ENCODE measurements at regions not wholly inside any gene's neighbourhood (a gene's known extent, or its start where the extent isn't known, plus 50 kb on each side); places are given as distances from the start of the nearest gene placed in this dataset.

DNA sequence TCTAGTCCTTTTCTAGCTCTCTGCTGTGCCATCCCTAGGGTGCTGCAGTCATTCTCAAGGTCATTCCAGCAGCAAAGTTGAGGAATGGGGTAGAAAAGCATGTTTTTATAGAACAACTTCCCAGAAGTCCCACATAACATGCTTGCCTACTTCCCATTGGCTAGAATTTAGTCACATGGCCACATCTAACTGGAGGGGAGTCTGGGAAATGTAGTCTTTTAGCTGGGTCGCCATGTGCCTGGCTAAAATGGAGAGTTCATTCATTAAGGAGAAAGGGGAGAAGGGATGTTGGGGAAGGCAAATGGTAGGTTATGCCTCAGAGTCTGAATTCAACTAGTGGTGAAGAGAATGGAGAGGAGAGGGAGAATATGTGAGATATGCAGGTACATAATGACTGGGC, 85.7 kb downstream of the SLC4A3 start:
- Histone ChIP-seq H3K4me3 (no peak overlapping the region), H3K4me1 (replicated peaks in 1 of 2; ENCODE audit: control insufficient read depth in 2 of 2, insufficient read depth in 2 of 2, low read length in 2 of 2) (no peaks in the 10 kb centered on the region), H3K79me2 (ENCODE audit: control insufficient read depth, insufficient read depth, low read length) (no peaks in the 10 kb centered on the region), H4K20me1 (replicated peaks; ENCODE audit: control insufficient read depth, insufficient read depth, low read length) (no peaks in the 10 kb centered on the region), H3K9me3 (replicated peaks; ENCODE audit: control insufficient read depth, insufficient read depth, low read depth, low read length) (no peaks in the 10 kb centered on the region), H3K4me2 (ENCODE audit: insufficient read depth, low read length) (peak overlapping the region; percentile 48), H3K27me3 (ENCODE audit: control insufficient read depth in 2 of 2, insufficient read depth in 2 of 2, low read length in 2 of 2) (no peaks in the 10 kb centered on the region; a peak in 2 of 5 replicates), H2AFZ (ENCODE audit: low read depth, low read length) (peak overlapping the region; percentile 93), H3K9me1 (ENCODE audit: control insufficient read depth, insufficient read depth, low read length) (no peaks in the 10 kb centered on the region), H3K36me3 (ENCODE audit: control insufficient read depth, insufficient read depth, low read length) (no peaks in the 10 kb centered on the region), H3K27ac (ENCODE audit: extremely low read depth, low read depth, low read length) (no peak overlapping the region), H3K9ac (ENCODE audit: insufficient read depth in 1 of 2, low read depth in 2 of 2, low read length in 2 of 2) (no peak overlapping the region)
- BruUV-seq (replicated peaks) = no TSS peak
- ChIA-PET CTCF (ENCODE audit: low intra/inter-chr PET ratio) (no interaction called here), POLR2A (no interaction called here)
- WGBS (ENCODE audit: insufficient coverage, low coverage, missing lambda C conversion rate) = 0% methylated on average over 1 of the region's 1 CpG
- FAIRE-seq (peak; percentile 71), DNase-seq (ENCODE audit: extremely low read depth in 1 of 4, low spot score in 3 of 4) (peak; percentile 62 to 68 (median 66)), ATAC-seq (peak; percentile 98)
- intact Hi-C loops (cut with micrococcal nuclease) (no loop called here), in situ Hi-C loops (cut with MboI) (no loop called here)
- no peak for TF ChIP-seq CBFA2T3 (IDR thresholded peaks at IDR 0.05)
- TF ChIP-seq CBFA2T2 (conservative IDR thresholded peaks at IDR 0.05) = peak; percentile 39
- no peak for TF ChIP-seq GATA2 (CRISPR knock-in tag; IDR thresholded peaks at IDR 0.05)
- no peak for TF ChIP-seq POU5F1 (IDR thresholded peaks at IDR 0.05; ENCODE audit: borderline replicate concordance, low read depth, low read length, partially characterized antibody)
- TF ChIP-seq MCM5 (IDR thresholded peaks at IDR 0.05; ENCODE audit: low read depth) = no peak
- TF ChIP-seq, protein P1, sequence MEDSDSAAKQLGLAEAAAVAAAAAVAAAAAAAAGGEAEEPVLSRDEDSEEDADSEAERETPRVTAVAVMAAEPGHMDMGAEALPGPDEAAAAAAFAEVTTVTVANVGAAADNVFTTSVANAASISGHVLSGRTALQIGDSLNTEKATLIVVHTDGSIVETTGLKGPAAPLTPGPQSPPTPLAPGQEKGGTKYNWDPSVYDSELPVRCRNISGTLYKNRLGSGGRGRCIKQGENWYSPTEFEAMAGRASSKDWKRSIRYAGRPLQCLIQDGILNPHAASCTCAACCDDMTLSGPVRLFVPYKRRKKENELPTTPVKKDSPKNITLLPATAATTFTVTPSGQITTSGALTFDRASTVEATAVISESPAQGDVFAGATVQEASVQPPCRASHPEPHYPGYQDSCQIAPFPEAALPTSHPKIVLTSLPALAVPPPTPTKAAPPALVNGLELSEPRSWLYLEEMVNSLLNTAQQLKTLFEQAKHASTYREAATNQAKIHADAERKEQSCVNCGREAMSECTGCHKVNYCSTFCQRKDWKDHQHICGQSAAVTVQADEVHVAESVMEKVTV (CRISPR knock-in tag; IDR thresholded peaks at IDR 0.05) = no peak
- TF ChIP-seq, protein P2, sequence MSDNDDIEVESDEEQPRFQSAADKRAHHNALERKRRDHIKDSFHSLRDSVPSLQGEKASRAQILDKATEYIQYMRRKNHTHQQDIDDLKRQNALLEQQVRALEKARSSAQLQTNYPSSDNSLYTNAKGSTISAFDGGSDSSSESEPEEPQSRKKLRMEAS (CRISPR knock-in tag; IDR thresholded peaks at IDR 0.05) = no peak
- TF ChIP-seq, protein P3, sequence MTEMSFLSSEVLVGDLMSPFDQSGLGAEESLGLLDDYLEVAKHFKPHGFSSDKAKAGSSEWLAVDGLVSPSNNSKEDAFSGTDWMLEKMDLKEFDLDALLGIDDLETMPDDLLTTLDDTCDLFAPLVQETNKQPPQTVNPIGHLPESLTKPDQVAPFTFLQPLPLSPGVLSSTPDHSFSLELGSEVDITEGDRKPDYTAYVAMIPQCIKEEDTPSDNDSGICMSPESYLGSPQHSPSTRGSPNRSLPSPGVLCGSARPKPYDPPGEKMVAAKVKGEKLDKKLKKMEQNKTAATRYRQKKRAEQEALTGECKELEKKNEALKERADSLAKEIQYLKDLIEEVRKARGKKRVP (CRISPR knock-in tag; IDR thresholded peaks at IDR 0.05) = no peak
- TF ChIP-seq PCBP1 (IDR thresholded peaks at IDR 0.05; ENCODE audit: low read depth, low read length, poor library complexity, severe bottlenecking) = no peak
- TF ChIP-seq, protein P4, sequence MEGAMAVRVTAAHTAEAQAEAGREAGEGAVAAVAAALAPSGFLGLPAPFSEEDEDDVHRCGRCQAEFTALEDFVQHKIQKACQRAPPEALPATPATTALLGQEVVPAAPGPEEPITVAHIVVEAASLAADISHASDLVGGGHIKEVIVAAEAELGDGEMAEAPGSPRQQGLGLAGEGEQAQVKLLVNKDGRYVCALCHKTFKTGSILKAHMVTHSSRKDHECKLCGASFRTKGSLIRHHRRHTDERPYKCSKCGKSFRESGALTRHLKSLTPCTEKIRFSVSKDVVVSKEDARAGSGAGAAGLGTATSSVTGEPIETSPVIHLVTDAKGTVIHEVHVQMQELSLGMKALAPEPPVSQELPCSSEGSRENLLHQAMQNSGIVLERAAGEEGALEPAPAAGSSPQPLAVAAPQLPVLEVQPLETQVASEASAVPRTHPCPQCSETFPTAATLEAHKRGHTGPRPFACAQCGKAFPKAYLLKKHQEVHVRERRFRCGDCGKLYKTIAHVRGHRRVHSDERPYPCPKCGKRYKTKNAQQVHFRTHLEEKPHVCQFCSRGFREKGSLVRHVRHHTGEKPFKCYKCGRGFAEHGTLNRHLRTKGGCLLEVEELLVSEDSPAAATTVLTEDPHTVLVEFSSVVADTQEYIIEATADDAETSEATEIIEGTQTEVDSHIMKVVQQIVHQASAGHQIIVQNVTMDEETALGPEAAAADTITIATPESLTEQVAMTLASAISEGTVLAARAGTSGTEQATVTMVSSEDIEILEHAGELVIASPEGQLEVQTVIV (CRISPR knock-in tag; IDR thresholded peaks at IDR 0.05; ENCODE audit: borderline replicate concordance) = no peak
- no peak for TF ChIP-seq SMAD4 (CRISPR knock-in tag; conservative IDR thresholded peaks at IDR 0.05)
- 0 out of 2 replicates have a peak, but pooled peaks have one; percentile 27 for TF ChIP-seq EP400 (IDR thresholded peaks at IDR 0.05)
- TF ChIP-seq HDAC1 (IDR thresholded peaks at IDR 0.05) = no peak
- TF ChIP-seq HDAC2 (IDR thresholded peaks at IDR 0.05) = no peak
- TF ChIP-seq, protein P5, sequence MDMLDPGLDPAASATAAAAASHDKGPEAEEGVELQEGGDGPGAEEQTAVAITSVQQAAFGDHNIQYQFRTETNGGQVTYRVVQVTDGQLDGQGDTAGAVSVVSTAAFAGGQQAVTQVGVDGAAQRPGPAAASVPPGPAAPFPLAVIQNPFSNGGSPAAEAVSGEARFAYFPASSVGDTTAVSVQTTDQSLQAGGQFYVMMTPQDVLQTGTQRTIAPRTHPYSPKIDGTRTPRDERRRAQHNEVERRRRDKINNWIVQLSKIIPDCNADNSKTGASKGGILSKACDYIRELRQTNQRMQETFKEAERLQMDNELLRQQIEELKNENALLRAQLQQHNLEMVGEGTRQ (CRISPR knock-in tag; IDR thresholded peaks at IDR 0.05) = peak; percentile 96
- TF ChIP-seq CREB1 (IDR thresholded peaks at IDR 0.05) = no peak
- no peak for TF ChIP-seq CREB1 (CRISPR knock-in tag; IDR thresholded peaks at IDR 0.05)
- no peak for TF ChIP-seq DNMT1 (IDR thresholded peaks at IDR 0.05)
- peak; percentile 72 to 79 for TF ChIP-seq SIX5 (IDR thresholded peaks at IDR 0.05; ENCODE audit: borderline replicate concordance in 1 of 2, insufficient read depth in 1 of 2, low read depth in 1 of 2, low read length in 2 of 2)

All from K562 (cell line).